GM18951 (cell line): ENCODE measurements at regions not wholly inside any gene's neighbourhood (a gene's known extent, or its start where the extent isn't known, plus 50 kb on each side); places are given as distances from the start of the nearest gene placed in this dataset.

ENCODE experiments used
- POLR2A ChIP-seq: IDR thresholded peaks from 4 replicates; pipeline ENCODE4 v1.6.1; 2011; ENCODE audit warnings: mild to moderate bottlenecking; ENCODE audit not compliant: insufficient read length, insufficient read depth; ENCODE audit errors: extremely low read depth
- in situ Hi-C: fragments of 300-500 bp; cut with MboI; formaldehyde crosslinking; loops from one replicate; pipeline ENCODE4 v1.12.0; 2022; ENCODE audit warnings: low sequenced_read_pairs, mixed read lengths, inconsistent platforms; ENCODE audit not compliant: unreplicated experiment

GRCh38 chr20:41782730-41783406 lies 164.7 kb upstream of the CHD6 start:
- TF ChIP-seq POLR2A, result no peak
- in situ Hi-C loops, result no loop called here

GRCh38 chr20:41782255-41782654 lies 164.1 kb upstream of the CHD6 start:
- in situ Hi-C loops, result no loop called here
- no peak for TF ChIP-seq POLR2A

- no peak for TF ChIP-seq POLR2A
- in situ Hi-C loops, result no loop called here
Measured at GRCh38 chr20:41776421-41776820, 158.2 kb upstream of the CHD6 start.

GRCh38 chr20:41774291-41774690 lies 156.1 kb upstream of the CHD6 start:
- no peak for TF ChIP-seq POLR2A
- in situ Hi-C loops, result no loop called here

GRCh38 chr20:41770965-41771364 lies 152.8 kb upstream of the CHD6 start:
- in situ Hi-C loops, result no loop called here
- no peak for TF ChIP-seq POLR2A

- in situ Hi-C loops, result no loop called here
- TF ChIP-seq POLR2A, result no peak
Measured at GRCh38 chr20:41770427-41770826, 152.2 kb upstream of the CHD6 start.

- in situ Hi-C loops, result no loop called here
- TF ChIP-seq POLR2A, result no peak
Measured at GRCh38 chr20:41769592-41770018, 151.4 kb upstream of the CHD6 start.

- no peak for TF ChIP-seq POLR2A
- in situ Hi-C loops, result no loop called here
Measured at GRCh38 chr20:41750137-41750536, 132.0 kb upstream of the CHD6 start.

GRCh38 chr20:41748756-41749582 lies 130.8 kb upstream of the CHD6 start:
- in situ Hi-C loops, result no loop called here
- TF ChIP-seq POLR2A, result no peak

GRCh38 chr20:41748051-41748450 lies 129.9 kb upstream of the CHD6 start:
- in situ Hi-C loops, result no loop called here
- no peak for TF ChIP-seq POLR2A

- no peak for TF ChIP-seq POLR2A
- in situ Hi-C loops, result no loop called here
Measured at GRCh38 chr20:41747226-41747625, 129.0 kb upstream of the CHD6 start.

- in situ Hi-C loops, result no loop called here
- TF ChIP-seq POLR2A, result no peak
Measured at GRCh38 chr20:41746635-41747034, 128.5 kb upstream of the CHD6 start.

- in situ Hi-C loops, result no loop called here
- no peak for TF ChIP-seq POLR2A
Measured at GRCh38 chr20:41738604-41739206, 120.5 kb upstream of the CHD6 start.

GRCh38 chr20:41735949-41736348 lies 117.8 kb upstream of the CHD6 start:
- TF ChIP-seq POLR2A, result no peak
- in situ Hi-C loops, result no loop called here
